ENCODE measurements at regions not wholly inside any gene's neighbourhood (a gene's known extent, or its start where the extent isn't known, plus 50 kb on each side); places are given as distances from the start of the nearest gene placed in this dataset.
"Not testable (repeated sequence)": the region's sequence is repeated elsewhere in the genome, so short reads cannot be mapped to it uniquely, and the experiment has no call there.

- no peak for DNase-seq
These were observed 230.8 kb upstream of the IRX4 start for GRCh38 chr5:2113348-2114131.

- DNase-seq: no peak
These were observed 229.7 kb upstream of the IRX4 start for GRCh38 chr5:2112173-2113025.

- no peak for DNase-seq
These were observed 228.9 kb upstream of the IRX4 start for GRCh38 chr5:2111569-2112105.

DNA sequence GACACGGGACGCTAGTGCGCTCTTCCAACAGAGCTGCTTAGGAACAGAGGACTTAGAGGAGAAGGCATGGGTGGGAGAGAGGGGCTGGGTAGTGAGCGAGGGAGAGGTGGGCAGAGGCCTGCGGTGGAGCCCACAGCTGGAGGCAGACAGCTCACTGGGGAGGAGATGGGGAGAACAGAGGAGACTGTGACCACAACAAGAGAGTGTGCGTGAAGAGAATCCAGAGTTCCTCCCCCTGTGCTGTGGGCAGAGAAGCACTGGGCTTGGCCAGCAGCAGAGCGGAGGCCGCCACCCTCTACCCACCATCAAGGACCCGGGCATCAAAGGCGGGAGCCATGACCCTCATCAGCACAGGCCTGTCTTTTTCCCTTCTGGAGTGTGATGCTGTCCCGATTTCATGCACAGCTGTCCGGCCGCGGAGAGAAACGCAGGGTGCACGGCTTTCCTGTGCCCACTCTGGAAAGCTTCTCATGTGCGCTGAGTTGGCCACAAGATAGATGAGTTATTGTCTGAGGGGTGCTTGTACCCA is 228.3 kb upstream of the IRX4 start:
- no peak for DNase-seq

- no peak for DNase-seq
These were observed 227.6 kb upstream of the IRX4 start for GRCh38 chr5:2110137-2110933.

GRCh38 chr5:2109566-2109965 is 226.8 kb upstream of the IRX4 start:
- no peak for DNase-seq

DNA sequence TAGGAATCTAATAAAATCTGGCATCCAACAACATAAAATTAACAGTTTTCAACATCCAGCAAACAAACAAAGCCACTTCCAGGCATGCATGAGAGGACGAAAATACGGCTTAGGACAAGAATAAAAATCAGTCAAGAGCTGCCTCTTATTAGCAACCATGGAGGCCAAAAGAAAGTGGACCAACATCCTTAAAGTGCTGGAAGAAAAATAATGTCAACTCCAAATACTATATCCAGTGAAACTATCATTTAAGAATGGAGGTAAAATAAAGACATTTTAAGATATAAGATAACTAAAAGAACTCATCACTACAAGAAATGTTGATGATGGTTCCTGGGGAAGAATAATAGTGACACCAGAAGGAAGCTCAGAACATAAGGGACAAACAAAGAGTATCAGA is 224.0 kb upstream of the IRX4 start:
- no peak for DNase-seq

GRCh38 chr5:2105141-2105540 is 222.4 kb upstream of the IRX4 start:
- no peak for DNase-seq

GRCh38 chr5:2103940-2104339 is 221.2 kb upstream of the IRX4 start:
- no peak for DNase-seq

- no peak for DNase-seq
These were observed 220.4 kb upstream of the IRX4 start for GRCh38 chr5:2102819-2103776.

DNA sequence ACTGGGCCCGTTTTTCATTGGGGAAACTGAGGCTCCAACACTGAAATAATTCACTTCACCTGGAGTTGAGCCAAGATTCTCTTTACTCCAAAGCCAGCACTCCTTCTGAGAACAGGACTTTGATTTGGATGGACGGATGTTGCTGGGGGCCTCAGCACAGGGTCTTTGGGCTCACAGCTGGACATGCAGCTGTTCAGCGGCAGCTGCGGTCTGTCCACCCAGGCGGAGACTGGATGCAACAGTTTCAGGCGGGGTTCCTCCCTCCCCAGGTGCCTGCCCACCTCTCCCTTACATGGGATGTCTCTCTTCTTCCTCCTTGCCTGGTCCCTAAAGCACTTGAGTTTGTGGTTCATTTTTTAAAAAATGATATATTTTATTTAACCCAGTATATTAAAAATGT is 219.0 kb upstream of the IRX4 start:
- DNase-seq: no peak

GRCh38 chr5:2096887-2097505 is 214.3 kb upstream of the IRX4 start:
- no peak for DNase-seq

DNA sequence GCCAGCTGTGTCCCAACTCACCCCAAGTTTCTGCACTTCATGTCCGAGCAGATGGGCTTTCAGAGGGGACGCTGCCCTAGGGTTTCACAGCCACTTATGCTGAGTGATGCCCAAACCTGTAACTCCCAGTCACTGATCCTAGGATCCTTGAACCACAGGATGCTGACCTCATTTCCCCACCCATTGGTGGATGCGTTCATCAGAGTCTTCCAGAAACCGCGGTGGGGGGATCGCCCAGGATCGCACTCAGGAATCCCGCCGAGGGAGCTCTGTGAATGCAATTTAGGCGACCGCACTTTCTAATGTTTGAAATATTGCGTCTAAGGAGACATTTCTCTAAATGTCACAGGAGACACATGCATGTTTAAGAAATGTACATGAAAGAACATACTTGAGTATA is 212.3 kb upstream of the IRX4 start:
- DNase-seq: no peak

DNA sequence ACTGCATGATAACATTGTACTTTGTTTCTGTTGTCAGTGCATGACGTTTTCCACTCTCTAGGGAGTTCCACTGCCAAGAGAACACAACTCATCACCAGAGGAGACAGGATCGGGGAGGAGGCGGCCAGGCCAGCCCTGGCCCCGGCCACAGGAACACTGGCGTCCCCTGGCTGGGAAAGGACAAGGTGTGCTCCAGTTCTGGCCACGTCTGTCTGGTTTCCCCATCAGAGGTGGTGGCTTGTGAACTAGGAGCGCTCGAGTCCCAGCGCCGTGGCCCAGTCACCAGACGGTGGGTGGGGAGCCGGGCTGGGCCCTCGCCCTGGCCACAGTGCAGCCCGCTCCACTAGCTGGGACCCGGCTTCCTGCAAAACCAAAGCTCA is 211.9 kb upstream of the IRX4 start:
- DNase-seq: no peak

- DNase-seq: no peak
These were observed 211.3 kb upstream of the IRX4 start for GRCh38 chr5:2093859-2094615.

GRCh38 chr5:2091921-2092320 is 209.2 kb upstream of the IRX4 start:
- DNase-seq: no peak

- DNase-seq: no peak
These were observed 205.3 kb upstream of the IRX4 start for GRCh38 chr5:2087980-2088379.

DNA sequence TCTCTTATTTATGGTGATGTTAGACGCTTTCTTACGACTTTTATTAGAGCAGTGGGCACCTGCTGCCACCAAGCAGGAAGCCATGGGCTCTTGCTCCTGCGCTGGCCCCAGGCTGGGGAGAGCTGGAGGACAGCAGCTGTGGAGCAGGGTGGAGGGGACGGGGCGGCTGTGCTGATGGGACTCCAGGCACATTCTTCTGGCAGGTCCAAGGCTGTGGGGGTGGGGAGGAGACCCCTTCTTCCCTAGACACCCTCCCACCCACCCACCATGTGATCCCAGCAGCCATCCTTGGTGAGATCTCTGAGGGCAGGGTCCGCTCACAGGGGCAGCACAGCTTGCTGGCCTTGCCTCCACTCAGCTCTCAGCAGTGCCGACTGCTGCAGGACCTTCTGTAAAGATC is 192.6 kb upstream of the IRX4 start:
- no peak for DNase-seq

- no peak for DNase-seq
These were observed 188.8 kb upstream of the IRX4 start for GRCh38 chr5:2071562-2071961.

GRCh38 chr5:2070787-2071186 is 188.1 kb upstream of the IRX4 start:
- not testable (repeated sequence) for DNase-seq

DNA sequence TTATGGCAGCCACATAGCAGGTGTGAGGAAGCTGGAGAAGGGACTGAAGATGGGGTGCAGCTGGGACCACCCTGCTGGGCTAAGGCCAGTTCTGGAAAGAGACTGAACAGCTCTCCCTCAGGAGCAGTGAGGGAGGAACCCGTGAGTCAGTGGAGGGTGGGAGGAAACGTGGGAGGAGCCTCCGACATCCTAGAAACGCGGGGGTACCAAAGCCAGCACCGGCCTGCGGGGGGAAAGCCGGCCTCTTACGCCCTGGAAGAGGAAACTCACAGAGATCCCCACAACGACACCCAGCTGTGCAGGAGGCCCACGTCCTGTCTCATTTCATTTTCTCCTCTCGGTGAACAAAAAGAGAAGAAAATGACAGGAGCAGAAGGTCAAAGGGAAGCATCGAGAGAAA is 185.8 kb upstream of the IRX4 start:
- no peak for DNase-seq
